Mucosa of descending colon (tissue), 3 donors: ENCODE measurements at regions not wholly inside any gene's neighbourhood (a gene's known extent, or its start where the extent isn't known, plus 50 kb on each side); places are given as distances from the start of the nearest gene placed in this dataset.

Experiments
- ATAC-seq: fragments of 200-7000 bp; cut with Tn5 transposase; one replicate; pipeline ENCODE4 v1.9.1; 2020; ENCODE audit warnings: mild to moderate bottlenecking, moderate library complexity
- DNase-seq, 3 donors: peaks; one replicate each; pipeline ENCODE4 v3.0.0-alpha.2; 2020
- H3K36me3 ChIP-seq: fragments of 200-600 bp; one replicate; pipeline ENCODE4 v1.8.0; 2021; ENCODE audit warnings: low read depth, mild to moderate bottlenecking
- H3K4me1 ChIP-seq: fragments of 200-600 bp; one replicate; pipeline ENCODE4 v1.8.0; 2021; ENCODE audit warnings: low read depth, mild to moderate bottlenecking
- H3K4me3 ChIP-seq: fragments of 200-600 bp; one replicate; pipeline ENCODE4 v1.8.0; 2021; ENCODE audit warnings: mild to moderate bottlenecking
- H3K9me3 ChIP-seq: fragments of 200-600 bp; one replicate; pipeline ENCODE4 v1.8.0; 2021; ENCODE audit warnings: mild to moderate bottlenecking
- CTCF ChIP-seq: fragments of 200-600 bp; IDR thresholded peaks from one replicate; pipeline ENCODE4 v1.8.0; 2022; ENCODE audit warnings: antibody characterized with exemption, mild to moderate bottlenecking
- intact Hi-C, 2 donors: fragments of 100-400 bp; cut with DNase I in 1 of 2; cut with micrococcal nuclease in 1 of 2; formaldehyde crosslinking; loops; one replicate each; pipeline versions ENCODE4 v1.11.0 to v1.11.1; 2022; cut with DNase I, micrococcal nuclease
- donor health status: DM: no; HTN: no; CAD: no; lungs with moderate emphysema.
- donor health status: DM: no; HTN: no; CAD: no.
- donor health status: DM: no; HTN: yes; CAD: no.

- ATAC-seq (peak; percentile 95), DNase-seq (peak in 1 of 3 donors; percentile 96)
- Histone ChIP-seq H3K36me3 (no peaks in the 10 kb centered on the region), H3K4me3 (no peak overlapping the region), H3K9me3 (no peaks in the 10 kb centered on the region), H3K4me1 (peaks cover 29% of the 10 kb centered on the region)
- TF ChIP-seq CTCF = no peak
- intact Hi-C loops = no loop called here
Observed at GRCh38 chr6:113642714-113643406, 214.3 kb upstream of the MARCKS start.

- no peak overlapping the region for H3K4me3 ChIP-seq
- no peak for ATAC-seq
- no peak for TF ChIP-seq CTCF
- H3K4me1 ChIP-seq = peaks cover 34% of the 10 kb centered on the region
- H3K9me3 ChIP-seq = no peaks in the 10 kb centered on the region
- no peaks in the 10 kb centered on the region for H3K36me3 ChIP-seq
- no peak for DNase-seq
- intact Hi-C loops = no loop called here
Observed at GRCh38 chr6:113643407-113643770, 213.8 kb upstream of the MARCKS start.

- DNase-seq (no peak), ATAC-seq (peak; percentile 6)
- Histone ChIP-seq H3K4me3 (no peak overlapping the region), H3K36me3 (no peaks in the 10 kb centered on the region), H3K4me1 (peaks cover 49% of the 10 kb centered on the region), H3K9me3 (no peaks in the 10 kb centered on the region)
- TF ChIP-seq CTCF = no peak
- intact Hi-C loops = no loop called here
Observed at GRCh38 chr6:113644861-113645575, 212.1 kb upstream of the MARCKS start.

- ATAC-seq (peak; percentile 69), DNase-seq (peak; percentile 62 to 71 (median 62))
- no peak overlapping the region for H3K4me3 ChIP-seq
- H3K36me3 ChIP-seq = no peaks in the 10 kb centered on the region
- no peak for TF ChIP-seq CTCF
- intact Hi-C loops = no loop called here
- peaks cover 49% of the 10 kb centered on the region for H3K4me1 ChIP-seq
- no peaks in the 10 kb centered on the region for H3K9me3 ChIP-seq
Observed at GRCh38 chr6:113645576-113645970, 211.6 kb upstream of the MARCKS start.

DNA sequence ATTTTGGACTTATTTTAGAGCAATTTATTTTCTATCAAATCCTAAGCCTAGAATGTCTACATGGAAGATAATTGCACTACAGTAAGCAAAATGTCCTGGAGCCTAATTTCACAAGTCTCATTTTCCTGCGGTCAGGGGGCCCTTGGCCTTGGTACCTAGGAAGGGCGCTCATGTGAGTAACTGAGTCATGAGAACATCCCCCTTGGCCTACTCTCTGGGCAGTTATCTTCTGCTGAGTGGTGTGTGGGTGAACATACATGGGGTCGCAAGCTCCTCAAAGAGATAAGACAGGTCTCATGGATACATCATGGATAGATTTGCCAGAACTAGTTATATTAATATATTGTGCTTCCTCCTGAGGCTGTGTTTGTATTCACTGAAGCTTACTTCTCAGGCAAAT lies 211.2 kb upstream of the MARCKS start:
- intact Hi-C loops = no loop called here
- Histone ChIP-seq H3K9me3 (no peaks in the 10 kb centered on the region), H3K36me3 (no peaks in the 10 kb centered on the region), H3K4me1 (peaks cover 49% of the 10 kb centered on the region), H3K4me3 (no peak overlapping the region)
- no peak for DNase-seq
- no peak for ATAC-seq
- no peak for TF ChIP-seq CTCF
